Panc1 (cell line): ENCODE measurements at regions not wholly inside any gene's neighbourhood (a gene's known extent, or its start where the extent isn't known, plus 50 kb on each side); places are given as distances from the start of the nearest gene placed in this dataset.

Source experiments
- CTCF ChIP-seq: fragments of 450-650 bp; IDR thresholded peaks from 2 replicates; pipeline ENCODE4 v1.5.1; 2017; ENCODE audit warnings: mild to moderate bottlenecking
- SIN3A ChIP-seq: IDR thresholded peaks from 2 replicates; pipeline ENCODE4 v1.6.1; 2012; ENCODE audit warnings: low read depth, mild to moderate bottlenecking, low read length, moderate library complexity, borderline replicate concordance; ENCODE audit not compliant: insufficient read depth
- TF ChIP-seq, protein P1 (sequence below), 2 experiments: IDR thresholded peaks; 2 replicates each; pipeline ENCODE4 v1.6.1; 2011 to 2012; ENCODE audit warnings: low read depth in 2 of 2, control low read depth in 1 of 2, low read length in 1 of 2, mild to moderate bottlenecking in 1 of 2, moderate library complexity in 1 of 2; ENCODE audit not compliant: insufficient read depth in 1 of 2

DNA sequence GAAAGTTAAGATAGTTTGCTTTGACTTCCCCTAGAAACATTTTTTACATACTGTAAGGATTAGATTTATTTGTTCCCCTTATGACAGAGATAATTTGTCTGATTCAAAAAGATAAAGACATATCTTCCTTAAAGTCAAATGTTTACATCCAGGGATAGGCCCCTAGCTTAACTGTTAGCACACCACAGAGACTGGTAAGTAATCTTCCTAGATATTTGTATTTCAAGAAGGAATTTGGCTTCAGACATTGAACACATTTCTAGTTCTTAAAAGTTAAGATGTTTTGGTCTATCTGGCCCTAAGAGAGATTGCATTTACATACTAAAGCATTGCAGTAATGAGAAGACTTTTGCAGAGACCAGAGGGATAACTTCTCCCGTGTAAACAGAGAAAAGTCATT is 1201.1 kb upstream of the GJE1 start:
- TF ChIP-seq, protein P1, sequence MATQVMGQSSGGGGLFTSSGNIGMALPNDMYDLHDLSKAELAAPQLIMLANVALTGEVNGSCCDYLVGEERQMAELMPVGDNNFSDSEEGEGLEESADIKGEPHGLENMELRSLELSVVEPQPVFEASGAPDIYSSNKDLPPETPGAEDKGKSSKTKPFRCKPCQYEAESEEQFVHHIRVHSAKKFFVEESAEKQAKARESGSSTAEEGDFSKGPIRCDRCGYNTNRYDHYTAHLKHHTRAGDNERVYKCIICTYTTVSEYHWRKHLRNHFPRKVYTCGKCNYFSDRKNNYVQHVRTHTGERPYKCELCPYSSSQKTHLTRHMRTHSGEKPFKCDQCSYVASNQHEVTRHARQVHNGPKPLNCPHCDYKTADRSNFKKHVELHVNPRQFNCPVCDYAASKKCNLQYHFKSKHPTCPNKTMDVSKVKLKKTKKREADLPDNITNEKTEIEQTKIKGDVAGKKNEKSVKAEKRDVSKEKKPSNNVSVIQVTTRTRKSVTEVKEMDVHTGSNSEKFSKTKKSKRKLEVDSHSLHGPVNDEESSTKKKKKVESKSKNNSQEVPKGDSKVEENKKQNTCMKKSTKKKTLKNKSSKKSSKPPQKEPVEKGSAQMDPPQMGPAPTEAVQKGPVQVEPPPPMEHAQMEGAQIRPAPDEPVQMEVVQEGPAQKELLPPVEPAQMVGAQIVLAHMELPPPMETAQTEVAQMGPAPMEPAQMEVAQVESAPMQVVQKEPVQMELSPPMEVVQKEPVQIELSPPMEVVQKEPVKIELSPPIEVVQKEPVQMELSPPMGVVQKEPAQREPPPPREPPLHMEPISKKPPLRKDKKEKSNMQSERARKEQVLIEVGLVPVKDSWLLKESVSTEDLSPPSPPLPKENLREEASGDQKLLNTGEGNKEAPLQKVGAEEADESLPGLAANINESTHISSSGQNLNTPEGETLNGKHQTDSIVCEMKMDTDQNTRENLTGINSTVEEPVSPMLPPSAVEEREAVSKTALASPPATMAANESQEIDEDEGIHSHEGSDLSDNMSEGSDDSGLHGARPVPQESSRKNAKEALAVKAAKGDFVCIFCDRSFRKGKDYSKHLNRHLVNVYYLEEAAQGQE (IDR thresholded peaks at IDR 0.05; ENCODE audit: insufficient read depth in 1 of 2, low read depth in 2 of 2, low read length in 1 of 2) = no peak
- no peak for TF ChIP-seq CTCF
- no peak for TF ChIP-seq SIN3A
